ENCODE measurements at regions not wholly inside any gene's neighbourhood (a gene's known extent, or its start where the extent isn't known, plus 50 kb on each side); places are given as distances from the start of the nearest gene placed in this dataset.

DNA sequence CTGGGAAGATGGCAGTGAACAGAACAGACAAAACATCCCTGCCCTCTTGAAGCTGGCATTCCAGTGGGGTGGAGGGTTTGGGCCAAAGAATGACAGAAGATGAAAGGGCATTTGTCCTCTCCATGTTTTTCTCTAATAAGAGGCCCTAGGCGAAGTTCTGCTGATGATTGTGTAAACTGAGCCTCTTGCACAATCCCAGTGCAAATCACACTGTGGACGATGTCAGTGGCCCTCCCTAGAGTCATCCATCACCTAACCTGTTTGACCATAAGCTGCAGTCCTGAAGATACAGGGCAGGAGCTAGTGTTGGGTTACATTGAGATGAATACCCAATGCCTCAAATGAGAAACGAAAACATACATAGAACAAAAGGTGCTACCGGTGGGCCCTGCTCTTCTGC, 622.4 kb upstream of the TBX3 start:
- TF ChIP-seq, protein P1, sequence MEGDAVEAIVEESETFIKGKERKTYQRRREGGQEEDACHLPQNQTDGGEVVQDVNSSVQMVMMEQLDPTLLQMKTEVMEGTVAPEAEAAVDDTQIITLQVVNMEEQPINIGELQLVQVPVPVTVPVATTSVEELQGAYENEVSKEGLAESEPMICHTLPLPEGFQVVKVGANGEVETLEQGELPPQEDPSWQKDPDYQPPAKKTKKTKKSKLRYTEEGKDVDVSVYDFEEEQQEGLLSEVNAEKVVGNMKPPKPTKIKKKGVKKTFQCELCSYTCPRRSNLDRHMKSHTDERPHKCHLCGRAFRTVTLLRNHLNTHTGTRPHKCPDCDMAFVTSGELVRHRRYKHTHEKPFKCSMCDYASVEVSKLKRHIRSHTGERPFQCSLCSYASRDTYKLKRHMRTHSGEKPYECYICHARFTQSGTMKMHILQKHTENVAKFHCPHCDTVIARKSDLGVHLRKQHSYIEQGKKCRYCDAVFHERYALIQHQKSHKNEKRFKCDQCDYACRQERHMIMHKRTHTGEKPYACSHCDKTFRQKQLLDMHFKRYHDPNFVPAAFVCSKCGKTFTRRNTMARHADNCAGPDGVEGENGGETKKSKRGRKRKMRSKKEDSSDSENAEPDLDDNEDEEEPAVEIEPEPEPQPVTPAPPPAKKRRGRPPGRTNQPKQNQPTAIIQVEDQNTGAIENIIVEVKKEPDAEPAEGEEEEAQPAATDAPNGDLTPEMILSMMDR (IDR thresholded peaks at IDR 0.05; ENCODE audit: poor library complexity, severe bottlenecking) = no peak
- no peak for TF ChIP-seq POLR2AphosphoS5 (IDR thresholded peaks at IDR 0.05)
- no peak for TF ChIP-seq SMC3 (conservative IDR thresholded peaks at IDR 0.05; ENCODE audit: poor library complexity)
- no peak for TF ChIP-seq RAD21 (conservative IDR thresholded peaks at IDR 0.05)
